ENCODE measurements at regions not wholly inside any gene's neighbourhood (a gene's known extent, or its start where the extent isn't known, plus 50 kb on each side); places are given as distances from the start of the nearest gene placed in this dataset.
A peak's percentile ranks its signal among the peaks of the same experiment; 100 is the strongest.

DNA sequence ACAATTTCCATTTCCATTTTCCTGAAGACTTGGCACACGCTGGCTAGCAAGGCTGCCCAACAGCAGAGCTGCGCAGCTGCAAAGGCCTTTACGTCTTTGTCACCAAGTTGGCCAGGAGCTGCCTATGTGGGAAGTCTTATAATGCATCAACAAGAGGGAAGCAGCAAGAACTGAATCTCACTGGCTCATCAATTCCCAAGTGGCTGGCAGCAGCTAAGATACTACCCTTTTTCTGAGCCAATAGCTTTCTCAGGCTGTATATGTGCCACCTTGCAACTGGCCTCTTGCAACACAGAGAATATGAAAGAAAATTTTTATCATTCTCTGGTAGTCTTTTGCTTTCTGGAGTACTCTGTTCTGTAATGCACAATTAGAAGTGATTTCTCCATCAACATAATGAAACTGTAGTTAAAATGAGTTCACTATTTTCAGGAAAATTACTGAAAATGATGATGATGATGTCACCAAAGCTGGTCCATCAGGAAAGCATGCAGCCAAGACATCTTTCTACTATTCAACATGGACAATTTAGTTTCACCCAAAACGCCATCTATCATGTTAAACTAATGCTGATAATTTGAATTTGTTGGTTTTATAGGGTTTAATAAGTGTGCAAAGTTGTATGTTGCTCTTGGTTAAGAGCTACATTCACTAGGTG is 97.3 kb upstream of the FOXA2 start:
- no CpG with 5 or more reads among the region's 4 CpGs for whole genome bisulfite sequencing (ENCODE audit: extremely low coverage, insufficient coverage, low lambda C conversion rate)
- no peaks in the 10 kb centered on the region for H3K4me1 ChIP-seq (ENCODE audit: control insufficient read depth, low read depth, low read length)
- no peak overlapping the region for H3K27ac ChIP-seq (ENCODE audit: low read depth, low read length)
- no peak overlapping the region for H3K23ac ChIP-seq (ENCODE audit: low read length)
- H2BK15ac ChIP-seq (replicated peaks; ENCODE audit: low read depth), result no peak overlapping the region
- H2AK5ac ChIP-seq (ENCODE audit: low read length), result no peak overlapping the region
- no peak overlapping the region for H3K56ac ChIP-seq (ENCODE audit: low read length)
- no peaks in the 10 kb centered on the region for H3K79me2 ChIP-seq (ENCODE audit: control insufficient read depth, insufficient read depth, low read length)
- no peak overlapping the region for H2BK120ac ChIP-seq (ENCODE audit: low read depth, low read length)
- H3K36me3 ChIP-seq (ENCODE audit: control insufficient read depth, insufficient read depth, low read length), result no peaks in the 10 kb centered on the region
- no peaks in the 10 kb centered on the region for H3K27me3 ChIP-seq (ENCODE audit: insufficient read depth, low read length, poor library complexity)
- no peak for DNase-seq
- no peak overlapping the region for H2BK5ac ChIP-seq (ENCODE audit: low read length)
- no peak overlapping the region for H3K18ac ChIP-seq (ENCODE audit: low read length)
- H3K4ac ChIP-seq (ENCODE audit: low read depth, low read length), result no peak overlapping the region
- no peak overlapping the region for H3K4me3 ChIP-seq (ENCODE audit: low read length)
- H3K9ac ChIP-seq (ENCODE audit: low read length), result no peak overlapping the region
- no peak overlapping the region for H3K4me2 ChIP-seq (ENCODE audit: low read length)
- no peaks in the 10 kb centered on the region for H3K79me1 ChIP-seq (ENCODE audit: low read length)
- no peak overlapping the region for H4K5ac ChIP-seq (ENCODE audit: low read length)
- no peak overlapping the region for H4K8ac ChIP-seq (ENCODE audit: low read depth, low read length)

DNA sequence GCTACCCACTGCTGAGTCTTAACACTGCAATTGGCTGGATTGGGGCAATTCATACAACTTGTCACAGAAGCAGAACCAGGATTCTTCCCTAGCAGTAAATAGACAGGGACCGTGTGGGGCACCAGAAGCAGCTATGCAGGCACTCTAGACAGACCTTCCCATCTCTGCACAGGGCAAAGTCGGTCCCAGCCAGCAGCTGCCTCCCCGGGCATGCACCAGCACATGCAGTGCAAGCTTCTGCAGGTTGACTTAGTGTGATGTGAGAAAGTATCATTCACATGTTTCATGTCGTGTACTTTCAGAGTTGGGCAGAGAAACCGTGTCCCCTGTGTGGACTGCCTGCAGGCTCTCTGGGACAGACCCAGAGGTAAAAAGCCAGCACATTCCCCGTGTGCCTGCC is 98.0 kb upstream of the FOXA2 start:
- Histone ChIP-seq H3K4me1 (ENCODE audit: control insufficient read depth, low read depth, low read length) (no peaks in the 10 kb centered on the region), H3K4me2 (ENCODE audit: low read length) (no peak overlapping the region), H3K79me1 (ENCODE audit: low read length) (no peaks in the 10 kb centered on the region), H3K27me3 (ENCODE audit: insufficient read depth, low read length, poor library complexity) (no peaks in the 10 kb centered on the region), H4K8ac (ENCODE audit: low read depth, low read length) (no peak overlapping the region), H2BK15ac (replicated peaks; ENCODE audit: low read depth) (no peak overlapping the region), H3K36me3 (ENCODE audit: control insufficient read depth, insufficient read depth, low read length) (no peaks in the 10 kb centered on the region), H2BK5ac (ENCODE audit: low read length) (no peak overlapping the region), H3K27ac (ENCODE audit: low read depth, low read length) (no peak overlapping the region), H3K56ac (ENCODE audit: low read length) (no peak overlapping the region), H3K79me2 (ENCODE audit: control insufficient read depth, insufficient read depth, low read length) (no peaks in the 10 kb centered on the region), H3K4me3 (ENCODE audit: low read length) (no peak overlapping the region), H2AK5ac (ENCODE audit: low read length) (no peak overlapping the region), H3K18ac (ENCODE audit: low read length) (no peak overlapping the region), H3K23ac (ENCODE audit: low read length) (no peak overlapping the region), H3K4ac (ENCODE audit: low read depth, low read length) (no peak overlapping the region), H2BK120ac (ENCODE audit: low read depth, low read length) (no peak overlapping the region), H4K5ac (ENCODE audit: low read length) (no peak overlapping the region), H3K9ac (ENCODE audit: low read length) (no peak overlapping the region)
- no peak for DNase-seq
- WGBS (ENCODE audit: extremely low coverage, insufficient coverage, low lambda C conversion rate), result no CpG with 5 or more reads among the region's 6 CpGs

DNA sequence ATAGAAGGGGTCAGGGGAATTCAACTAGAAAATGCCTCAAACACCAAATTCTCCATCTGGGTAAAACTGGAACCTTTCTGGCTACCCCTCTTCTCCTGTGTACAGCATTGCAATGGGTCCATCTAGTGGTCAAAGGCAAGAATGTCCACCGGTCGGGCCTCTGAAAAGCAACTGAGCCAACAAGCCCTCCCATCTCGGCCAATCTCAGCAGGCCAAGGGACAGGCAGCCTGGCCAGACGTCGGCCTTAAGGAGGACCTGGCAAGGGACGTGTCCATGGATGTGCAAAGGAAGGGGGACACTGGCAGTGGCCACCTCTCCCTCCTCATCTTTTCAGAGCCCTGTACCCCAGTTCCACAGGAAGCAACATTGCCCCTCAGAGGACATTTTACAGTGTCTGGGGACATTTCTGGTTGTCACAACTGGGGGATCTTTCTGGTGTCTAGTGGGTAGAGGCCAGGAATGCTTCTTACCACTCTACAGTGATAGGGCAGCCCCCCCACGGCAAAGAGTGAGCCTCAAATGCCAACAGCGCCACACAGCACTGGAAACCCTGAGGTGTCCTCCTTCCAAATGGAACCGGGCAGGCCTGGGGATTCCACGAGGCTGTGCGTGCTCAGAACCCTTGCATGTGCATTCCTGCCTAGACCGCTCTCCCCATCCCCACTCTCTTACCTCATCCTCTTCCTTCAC is 99.8 kb upstream of the FOXA2 start:
- Histone ChIP-seq H3K27me3 (ENCODE audit: insufficient read depth, low read length, poor library complexity) (no peaks in the 10 kb centered on the region), H3K4me3 (ENCODE audit: low read length) (no peak overlapping the region), H2BK5ac (ENCODE audit: low read length) (no peak overlapping the region), H3K27ac (ENCODE audit: low read depth, low read length) (no peak overlapping the region), H3K4me2 (ENCODE audit: low read length) (no peak overlapping the region), H3K9ac (ENCODE audit: low read length) (no peak overlapping the region), H3K56ac (ENCODE audit: low read length) (no peak overlapping the region), H2BK120ac (ENCODE audit: low read depth, low read length) (no peak overlapping the region), H3K4ac (ENCODE audit: low read depth, low read length) (no peak overlapping the region), H4K8ac (ENCODE audit: low read depth, low read length) (no peak overlapping the region), H3K36me3 (ENCODE audit: control insufficient read depth, insufficient read depth, low read length) (no peaks in the 10 kb centered on the region), H2AK5ac (ENCODE audit: low read length) (no peak overlapping the region), H4K5ac (ENCODE audit: low read length) (no peak overlapping the region), H3K79me2 (ENCODE audit: control insufficient read depth, insufficient read depth, low read length) (no peaks in the 10 kb centered on the region), H3K79me1 (ENCODE audit: low read length) (no peaks in the 10 kb centered on the region), H3K18ac (ENCODE audit: low read length) (no peak overlapping the region), H3K23ac (ENCODE audit: low read length) (no peak overlapping the region), H3K4me1 (ENCODE audit: control insufficient read depth, low read depth, low read length) (no peaks in the 10 kb centered on the region), H2BK15ac (replicated peaks; ENCODE audit: low read depth) (no peak overlapping the region)
- DNase-seq, result peak; percentile 86
- no CpG with 5 or more reads among the region's 12 CpGs for WGBS (ENCODE audit: extremely low coverage, insufficient coverage, low lambda C conversion rate)

DNA sequence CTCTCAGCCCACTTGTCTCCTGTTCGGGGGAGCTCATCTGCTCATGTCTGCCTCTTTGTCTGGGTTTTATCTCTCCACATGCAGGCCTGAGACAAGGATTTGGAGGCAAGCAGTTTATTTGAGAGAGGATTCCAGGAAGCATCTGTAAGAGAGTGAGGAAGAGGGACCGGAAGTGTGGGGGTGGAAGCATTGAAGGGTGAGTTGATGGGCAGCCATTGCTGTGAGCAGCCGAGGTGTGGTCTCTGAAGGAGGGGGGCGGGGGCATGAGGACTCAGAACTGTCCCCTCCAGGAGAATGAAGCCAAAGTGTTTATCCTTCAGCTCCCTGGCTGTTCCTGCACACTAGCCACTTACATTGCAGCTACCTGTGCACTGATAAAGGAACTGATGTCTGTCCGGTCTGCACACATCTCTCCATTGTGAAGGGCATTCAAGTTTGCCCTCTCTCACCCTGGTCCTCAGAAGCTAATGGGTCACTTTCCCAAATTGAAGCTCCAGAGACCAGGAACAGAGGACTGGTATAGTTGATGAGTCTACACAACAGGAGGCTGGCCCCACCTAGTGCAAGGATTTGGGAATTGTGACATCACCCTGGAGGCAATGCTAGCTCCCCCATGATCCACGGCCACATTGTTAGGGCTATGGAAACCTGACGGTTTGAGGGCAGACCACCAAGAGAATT is 100.5 kb upstream of the FOXA2 start:
- no peak overlapping the region for H3K23ac ChIP-seq (ENCODE audit: low read length)
- no peaks in the 10 kb centered on the region for H3K36me3 ChIP-seq (ENCODE audit: control insufficient read depth, insufficient read depth, low read length)
- H4K5ac ChIP-seq (ENCODE audit: low read length), result no peak overlapping the region
- no peaks in the 10 kb centered on the region for H3K79me1 ChIP-seq (ENCODE audit: low read length)
- no peak overlapping the region for H2AK5ac ChIP-seq (ENCODE audit: low read length)
- no peak overlapping the region for H4K8ac ChIP-seq (ENCODE audit: low read depth, low read length)
- H2BK15ac ChIP-seq (replicated peaks; ENCODE audit: low read depth), result no peak overlapping the region
- no CpG with 5 or more reads among the region's 7 CpGs for WGBS (ENCODE audit: extremely low coverage, insufficient coverage, low lambda C conversion rate)
- H3K27ac ChIP-seq (ENCODE audit: low read depth, low read length), result no peak overlapping the region
- H2BK5ac ChIP-seq (ENCODE audit: low read length), result no peak overlapping the region
- no peak overlapping the region for H3K56ac ChIP-seq (ENCODE audit: low read length)
- H3K4me3 ChIP-seq (ENCODE audit: low read length), result no peak overlapping the region
- no peaks in the 10 kb centered on the region for H3K79me2 ChIP-seq (ENCODE audit: control insufficient read depth, insufficient read depth, low read length)
- H3K9ac ChIP-seq (ENCODE audit: low read length), result no peak overlapping the region
- no peak overlapping the region for H3K4ac ChIP-seq (ENCODE audit: low read depth, low read length)
- H3K4me2 ChIP-seq (ENCODE audit: low read length), result no peak overlapping the region
- no peak overlapping the region for H2BK120ac ChIP-seq (ENCODE audit: low read depth, low read length)
- DNase-seq, result no peak
- no peak overlapping the region for H3K18ac ChIP-seq (ENCODE audit: low read length)
- H3K4me1 ChIP-seq (ENCODE audit: control insufficient read depth, low read depth, low read length), result no peaks in the 10 kb centered on the region
- H3K27me3 ChIP-seq (ENCODE audit: insufficient read depth, low read length, poor library complexity), result no peaks in the 10 kb centered on the region

DNA sequence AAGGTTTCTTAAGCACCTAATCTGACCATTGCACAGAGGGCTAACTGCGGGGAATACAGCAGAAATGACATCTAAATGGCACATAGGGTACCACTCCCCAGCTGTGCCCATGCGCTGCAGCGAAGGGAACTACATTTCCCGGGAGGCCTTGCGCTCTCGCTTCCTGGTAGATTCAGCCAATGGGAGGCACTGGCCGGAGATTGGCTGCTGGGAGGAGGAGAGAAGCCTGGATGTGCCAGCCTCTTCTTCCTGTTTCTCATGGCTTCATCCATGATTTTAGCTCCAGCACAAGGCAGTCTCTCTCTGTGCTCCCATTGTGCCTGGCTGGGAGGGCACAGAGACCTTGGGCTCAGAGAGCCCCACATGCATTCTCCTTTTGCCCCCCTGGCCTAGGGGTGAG is 101.7 kb upstream of the FOXA2 start:
- Histone ChIP-seq H3K27ac (ENCODE audit: low read depth, low read length) (no peak overlapping the region), H3K4me3 (ENCODE audit: low read length) (no peak overlapping the region), H3K79me2 (ENCODE audit: control insufficient read depth, insufficient read depth, low read length) (no peaks in the 10 kb centered on the region), H3K27me3 (ENCODE audit: insufficient read depth, low read length, poor library complexity) (no peaks in the 10 kb centered on the region), H4K8ac (ENCODE audit: low read depth, low read length) (peak overlapping the region; percentile 91), H2BK15ac (replicated peaks; ENCODE audit: low read depth) (no peak overlapping the region), H3K23ac (ENCODE audit: low read length) (no peak overlapping the region), H4K5ac (ENCODE audit: low read length) (no peak overlapping the region), H3K4me1 (ENCODE audit: control insufficient read depth, low read depth, low read length) (no peaks in the 10 kb centered on the region), H3K4me2 (ENCODE audit: low read length) (no peak overlapping the region), H3K79me1 (ENCODE audit: low read length) (no peaks in the 10 kb centered on the region), H2AK5ac (ENCODE audit: low read length) (no peak overlapping the region), H2BK5ac (ENCODE audit: low read length) (no peak overlapping the region), H3K56ac (ENCODE audit: low read length) (no peak overlapping the region), H3K9ac (ENCODE audit: low read length) (no peak overlapping the region), H2BK120ac (ENCODE audit: low read depth, low read length) (no peak overlapping the region), H3K18ac (ENCODE audit: low read length) (no peak overlapping the region), H3K4ac (ENCODE audit: low read depth, low read length) (no peak overlapping the region), H3K36me3 (ENCODE audit: control insufficient read depth, insufficient read depth, low read length) (no peaks in the 10 kb centered on the region)
- peak; percentile 86 for DNase-seq
- no CpG with 5 or more reads among the region's 7 CpGs for WGBS (ENCODE audit: extremely low coverage, insufficient coverage, low lambda C conversion rate)

Measured in mesendoderm (in vitro differentiated cells).